ENCODE measurements at regions not wholly inside any gene's neighbourhood (a gene's known extent, or its start where the extent isn't known, plus 50 kb on each side); places are given as distances from the start of the nearest gene placed in this dataset.

DNA sequence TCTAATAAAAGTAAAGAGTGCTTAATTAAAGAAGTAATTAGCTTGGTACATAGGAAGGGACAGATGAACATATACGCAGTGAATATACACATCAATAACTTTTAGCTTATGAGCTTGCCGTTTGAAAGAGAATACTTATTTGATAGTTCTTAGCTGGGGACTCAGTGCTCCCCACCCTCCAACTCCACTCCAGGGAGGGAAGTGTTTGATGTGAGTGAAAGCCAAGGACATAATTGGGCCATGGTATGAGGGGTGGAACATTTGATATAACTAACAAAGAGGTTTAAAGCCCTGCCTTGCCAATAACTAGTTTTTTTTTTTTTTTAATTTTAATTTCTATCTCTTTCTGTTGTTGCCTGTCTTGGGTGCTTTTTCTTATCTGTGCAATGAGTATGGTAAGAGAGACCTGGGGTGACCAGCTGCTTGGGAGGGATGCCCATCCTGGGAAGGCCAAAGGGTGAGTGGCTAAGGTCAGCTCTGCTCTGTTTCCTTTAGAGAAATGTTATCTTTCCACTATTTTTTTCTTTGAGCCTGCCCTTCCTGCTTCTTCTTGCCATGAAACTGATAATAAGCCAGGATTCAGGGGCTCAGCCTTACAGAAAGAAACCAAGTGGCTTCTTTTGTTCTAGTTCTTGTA, 132.8 kb upstream of the CPSF6 start:
- Mint-ChIP-seq H3K4me3 (ENCODE audit: low read depth, unreplicated experiment) (no peak overlapping the region), H3K4me1 (ENCODE audit: low read depth, unreplicated experiment) (peaks cover 9% of the 10 kb centered on the region), H3K27ac (ENCODE audit: unreplicated experiment) (no peak overlapping the region), H3K9me3 (ENCODE audit: low read depth, unreplicated experiment) (peaks cover 3% of the 10 kb centered on the region), H3K27me3 (ENCODE audit: unreplicated experiment) (no peaks in the 10 kb centered on the region), H3K36me3 (ENCODE audit: insufficient read depth, unreplicated experiment) (no peaks in the 10 kb centered on the region)
- BruUV-seq (replicated peaks), result no TSS peak
- intact Hi-C loops (cut with micrococcal nuclease; ENCODE audit: unreplicated experiment), result no loop called here
- DNase-seq, result no peak
- TF ChIP-seq, protein P1, sequence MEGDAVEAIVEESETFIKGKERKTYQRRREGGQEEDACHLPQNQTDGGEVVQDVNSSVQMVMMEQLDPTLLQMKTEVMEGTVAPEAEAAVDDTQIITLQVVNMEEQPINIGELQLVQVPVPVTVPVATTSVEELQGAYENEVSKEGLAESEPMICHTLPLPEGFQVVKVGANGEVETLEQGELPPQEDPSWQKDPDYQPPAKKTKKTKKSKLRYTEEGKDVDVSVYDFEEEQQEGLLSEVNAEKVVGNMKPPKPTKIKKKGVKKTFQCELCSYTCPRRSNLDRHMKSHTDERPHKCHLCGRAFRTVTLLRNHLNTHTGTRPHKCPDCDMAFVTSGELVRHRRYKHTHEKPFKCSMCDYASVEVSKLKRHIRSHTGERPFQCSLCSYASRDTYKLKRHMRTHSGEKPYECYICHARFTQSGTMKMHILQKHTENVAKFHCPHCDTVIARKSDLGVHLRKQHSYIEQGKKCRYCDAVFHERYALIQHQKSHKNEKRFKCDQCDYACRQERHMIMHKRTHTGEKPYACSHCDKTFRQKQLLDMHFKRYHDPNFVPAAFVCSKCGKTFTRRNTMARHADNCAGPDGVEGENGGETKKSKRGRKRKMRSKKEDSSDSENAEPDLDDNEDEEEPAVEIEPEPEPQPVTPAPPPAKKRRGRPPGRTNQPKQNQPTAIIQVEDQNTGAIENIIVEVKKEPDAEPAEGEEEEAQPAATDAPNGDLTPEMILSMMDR (IDR thresholded peaks at IDR 0.05; ENCODE audit: unreplicated experiment), result no peak
- CTCF ChIA-PET, result no interaction called here

DNA sequence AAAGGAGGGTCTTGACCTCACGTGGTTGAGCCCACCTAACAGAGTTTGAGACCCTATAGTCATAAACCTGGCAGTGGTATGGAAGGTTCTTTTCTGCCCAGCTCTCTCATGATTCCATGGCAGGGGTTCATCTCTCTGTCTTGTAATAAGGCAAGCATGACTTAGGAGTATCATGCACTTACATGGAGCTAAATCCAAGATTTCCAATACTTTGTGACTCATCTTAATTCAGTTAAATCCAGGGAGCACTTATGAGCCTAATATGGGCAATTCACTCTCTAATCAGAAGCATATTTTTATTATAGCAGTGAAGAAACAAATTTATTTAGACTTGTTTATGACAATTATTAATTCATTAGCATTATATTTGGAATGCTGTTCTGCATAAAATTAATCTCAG, 131.8 kb upstream of the CPSF6 start:
- TF ChIP-seq, protein P1 (IDR thresholded peaks at IDR 0.05; ENCODE audit: unreplicated experiment), result no peak
- H3K27ac Mint-ChIP-seq (ENCODE audit: unreplicated experiment), result no peak overlapping the region

DNA sequence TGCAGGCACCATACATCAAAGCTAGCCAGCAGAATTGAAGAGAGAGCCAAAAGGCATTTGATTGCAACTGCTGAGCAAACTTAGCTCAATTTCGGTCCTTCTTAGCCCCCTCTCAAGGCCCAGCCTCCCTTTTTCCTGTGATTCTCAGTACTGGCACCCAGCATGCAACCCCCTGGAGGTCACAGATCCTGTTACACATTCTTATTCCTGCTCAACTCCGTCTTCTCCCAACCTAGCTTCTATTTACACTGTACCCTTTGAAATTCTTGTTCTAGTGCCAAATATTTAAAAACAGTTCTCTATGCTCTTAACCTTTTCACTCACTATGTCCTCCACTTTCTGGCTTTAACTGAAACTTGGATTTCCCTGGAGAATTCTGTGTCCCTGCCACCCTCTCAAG, 131.3 kb upstream of the CPSF6 start:
- Mint-ChIP-seq H3K27ac (ENCODE audit: unreplicated experiment) (no peak overlapping the region), H3K27me3 (ENCODE audit: unreplicated experiment) (no peaks in the 10 kb centered on the region), H3K36me3 (ENCODE audit: insufficient read depth, unreplicated experiment) (no peaks in the 10 kb centered on the region), H3K4me1 (ENCODE audit: low read depth, unreplicated experiment) (peaks cover 9% of the 10 kb centered on the region), H3K9me3 (ENCODE audit: low read depth, unreplicated experiment) (peaks cover 3% of the 10 kb centered on the region), H3K4me3 (ENCODE audit: low read depth, unreplicated experiment) (no peak overlapping the region)
- CTCF ChIA-PET, result interaction anchor here (1.0 kb wide), 1 partner anchor 10 kb away, joined by 3 read pairs; no protein-coding TSS in a partner anchor
- no TSS peak for BruUV-seq (replicated peaks)
- intact Hi-C loops (cut with micrococcal nuclease; ENCODE audit: unreplicated experiment), result no loop called here
- TF ChIP-seq, protein P1 (IDR thresholded peaks at IDR 0.05; ENCODE audit: unreplicated experiment), result no peak
- peak; percentile 11 for DNase-seq

More for the DNA sequence above, 131.8 kb upstream of the CPSF6 start:
- DNase-seq, result no peak
- peaks cover 3% of the 10 kb centered on the region for H3K9me3 Mint-ChIP-seq (ENCODE audit: low read depth, unreplicated experiment)
- H3K4me1 Mint-ChIP-seq (ENCODE audit: low read depth, unreplicated experiment), result peaks cover 9% of the 10 kb centered on the region
- no peak overlapping the region for H3K4me3 Mint-ChIP-seq (ENCODE audit: low read depth, unreplicated experiment)
- BruUV-seq (replicated peaks), result no TSS peak
- H3K36me3 Mint-ChIP-seq (ENCODE audit: insufficient read depth, unreplicated experiment), result no peaks in the 10 kb centered on the region
- no peaks in the 10 kb centered on the region for H3K27me3 Mint-ChIP-seq (ENCODE audit: unreplicated experiment)
- CTCF ChIA-PET, result no interaction called here
- intact Hi-C loops (cut with micrococcal nuclease; ENCODE audit: unreplicated experiment), result no loop called here

DNA sequence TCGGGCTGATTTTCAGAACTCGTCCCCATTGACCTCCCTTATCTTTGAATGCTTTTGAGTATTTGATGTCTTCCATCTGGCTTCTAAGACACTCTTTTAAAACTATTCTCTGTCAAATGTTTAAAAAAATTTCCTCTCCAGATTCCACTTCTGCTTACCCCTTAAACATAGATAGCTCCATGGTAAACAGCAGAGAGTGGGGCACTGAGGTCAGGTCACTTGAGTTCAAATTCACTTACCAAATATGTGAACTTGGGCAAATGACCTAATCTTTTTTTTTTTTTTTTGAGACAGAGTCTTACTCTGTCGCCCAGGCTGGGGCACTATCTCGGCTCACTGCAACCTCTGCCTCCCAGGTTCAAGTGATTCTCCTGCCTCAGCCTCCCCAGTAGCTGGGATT, 126.8 kb upstream of the CPSF6 start:
- Mint-ChIP-seq H3K27me3 (ENCODE audit: unreplicated experiment) (no peaks in the 10 kb centered on the region), H3K4me3 (ENCODE audit: low read depth, unreplicated experiment) (no peak overlapping the region), H3K9me3 (ENCODE audit: low read depth, unreplicated experiment) (peaks cover 3% of the 10 kb centered on the region), H3K4me1 (ENCODE audit: low read depth, unreplicated experiment) (peaks cover 9% of the 10 kb centered on the region), H3K36me3 (ENCODE audit: insufficient read depth, unreplicated experiment) (no peaks in the 10 kb centered on the region), H3K27ac (ENCODE audit: unreplicated experiment) (no peak overlapping the region)
- no peak for DNase-seq
- CTCF ChIA-PET, result no interaction called here
- BruUV-seq (replicated peaks), result no TSS peak
- intact Hi-C loops (cut with micrococcal nuclease; ENCODE audit: unreplicated experiment), result no loop called here
- TF ChIP-seq, protein P1 (IDR thresholded peaks at IDR 0.05; ENCODE audit: unreplicated experiment), result no peak
